CD4-positive, alpha-beta T cell treated with Interleukin-4 for 4 hours (primary cell): ENCODE measurements at regions not wholly inside any gene's neighbourhood (a gene's known extent, or its start where the extent isn't known, plus 50 kb on each side); places are given as distances from the start of the nearest gene placed in this dataset.
"Not testable (repeated sequence)": the region's sequence is repeated elsewhere in the genome, so short reads cannot be mapped to it uniquely, and the experiment has no call there.

Source experiments
- DNase-seq: peaks from one replicate; pipeline ENCODE4 v3.0.0-alpha.2; 2020

- DNase-seq = no peak
Measured at GRCh38 chr14:89743828-89744227, 210.7 kb downstream of the EFCAB11 start.

- DNase-seq = no peak
Measured at GRCh38 chr14:89740241-89740640, 214.3 kb downstream of the EFCAB11 start.

- DNase-seq = no peak
Measured at GRCh38 chr14:89736881-89737280, 217.6 kb downstream of the EFCAB11 start.

- no peak for DNase-seq
Measured at GRCh38 chr14:89731396-89731933, 223.1 kb downstream of the EFCAB11 start.

GRCh38 chr14:89730687-89731086 lies 223.8 kb downstream of the EFCAB11 start:
- DNase-seq = no peak

- no peak for DNase-seq
Measured at GRCh38 chr14:89728964-89729363, 225.6 kb downstream of the EFCAB11 start.

GRCh38 chr14:89726226-89726625 lies 228.3 kb downstream of the EFCAB11 start:
- DNase-seq = not testable (repeated sequence)

- peak; percentile 63 for DNase-seq
Measured at GRCh38 chr14:89724628-89724960, 229.9 kb downstream of the EFCAB11 start.

- DNase-seq = no peak
Measured at GRCh38 chr14:89723930-89724627, 230.5 kb downstream of the EFCAB11 start.

- peak; percentile 38 for DNase-seq
Measured at GRCh38 chr14:89721956-89722355, 232.6 kb downstream of the EFCAB11 start.

- DNase-seq = peak; percentile 95
Measured at GRCh38 chr14:89720741-89721729, 233.5 kb downstream of the EFCAB11 start.

- DNase-seq = peak; percentile 65
Measured at GRCh38 chr14:89720076-89720687, 234.3 kb downstream of the EFCAB11 start.

- DNase-seq = no peak
Measured at GRCh38 chr14:89719366-89720075, 235.0 kb downstream of the EFCAB11 start.

GRCh38 chr14:89708982-89709625 lies 245.4 kb downstream of the EFCAB11 start:
- DNase-seq = no peak

GRCh38 chr14:89707086-89707485 lies 247.4 kb downstream of the EFCAB11 start:
- DNase-seq = no peak

GRCh38 chr14:89702876-89703200 lies 251.7 kb downstream of the EFCAB11 start:
- no peak for DNase-seq

GRCh38 chr14:89702073-89702875 lies 252.3 kb downstream of the EFCAB11 start:
- DNase-seq = peak; percentile 68

- DNase-seq = peak; percentile 84
Measured at GRCh38 chr14:89701211-89702043, 253.1 kb downstream of the EFCAB11 start.

- DNase-seq = no peak
Measured at GRCh38 chr14:89700801-89701200, 253.7 kb downstream of the EFCAB11 start.

- DNase-seq = no peak
Measured at GRCh38 chr14:89699071-89699470, 255.5 kb downstream of the EFCAB11 start.
